SK-N-SH (cell line): ENCODE measurements at regions not wholly inside any gene's neighbourhood (a gene's known extent, or its start where the extent isn't known, plus 50 kb on each side); places are given as distances from the start of the nearest gene placed in this dataset.

Source experiments
- CTCF ChIP-seq: fragments of 200-600 bp; sonication (generic); IDR thresholded peaks from 2 replicates; pipeline ENCODE4 v1.6.1; 2017; ENCODE audit warnings: antibody characterized with exemption, mild to moderate bottlenecking, moderate library complexity
- GABPA ChIP-seq: IDR thresholded peaks from 2 replicates; pipeline ENCODE4 v1.4.0; 2012; ENCODE audit warnings: low read depth, mild to moderate bottlenecking

- no peak for TF ChIP-seq GABPA
- no peak for TF ChIP-seq CTCF
Measured at GRCh38 chr16:26826500-26826899, 240.2 kb upstream of the C16orf82 start.
